Activated T-helper 17 cell treated with anti-CD3 and anti-CD28 coated beads, Interleukin-2, amount 50 U/mL, for 72 hours (primary cell): ENCODE measurements at regions not wholly inside any gene's neighbourhood (a gene's known extent, or its start where the extent isn't known, plus 50 kb on each side); places are given as distances from the start of the nearest gene placed in this dataset.
"Not testable (repeated sequence)": the region's sequence is repeated elsewhere in the genome, so short reads cannot be mapped to it uniquely, and the experiment has no call there.

Experiments used
- ATAC-seq: fragments of 150-1000 bp; cut with Tn5 transposase; replicated peaks from 2 replicates; pipeline ENCODE4 v1.10.0; 2021; ENCODE audit warnings: mild to moderate bottlenecking, moderate library complexity
- H3K27ac Mint-ChIP-seq: one replicate; pipeline ENCODE4 v1.8.0; 2022; ENCODE audit warnings: mixed read lengths
- H3K27me3 Mint-ChIP-seq: one replicate; pipeline ENCODE4 v1.8.0; 2022; ENCODE audit warnings: mixed read lengths
- H3K36me3 Mint-ChIP-seq: one replicate; pipeline ENCODE4 v1.8.0; 2022; ENCODE audit warnings: low read depth, mild to moderate bottlenecking, mixed read lengths
- H3K4me1 Mint-ChIP-seq: one replicate; pipeline ENCODE4 v1.8.0; 2022; ENCODE audit warnings: mixed read lengths
- H3K4me3 Mint-ChIP-seq: one replicate; pipeline ENCODE4 v1.8.0; 2022; ENCODE audit warnings: mild to moderate bottlenecking, mixed read lengths
- H3K9me3 Mint-ChIP-seq: one replicate; pipeline ENCODE4 v1.8.0; 2022; ENCODE audit warnings: mixed read lengths

DNA sequence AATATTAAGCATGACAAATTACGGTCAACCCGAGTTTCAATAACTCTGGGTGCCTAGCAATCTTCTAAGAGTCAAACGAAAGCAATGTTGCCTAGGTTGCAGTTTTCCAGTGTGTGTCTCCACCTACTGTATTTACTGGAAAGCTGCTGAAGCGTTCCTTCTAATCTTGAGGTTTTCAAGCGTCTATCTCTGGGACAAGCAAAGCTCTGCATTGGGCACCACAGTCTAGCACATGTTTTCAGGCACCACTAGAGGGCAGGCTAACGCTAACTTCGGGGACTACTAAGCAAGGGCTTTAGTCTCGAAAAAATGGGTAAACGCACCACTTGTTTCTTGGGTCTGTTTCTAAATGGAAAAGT is 82.7 kb upstream of the KIF2A start:
- Mint-ChIP-seq H3K4me3 (peak overlapping the region; percentile 97), H3K4me1 (peaks cover 22% of the 10 kb centered on the region), H3K27ac (peak overlapping the region; percentile 95)
- H3K9me3 Mint-ChIP-seq, H3K36me3 Mint-ChIP-seq, H3K27me3 Mint-ChIP-seq: not testable (repeated sequence)
- ATAC-seq: peak; percentile 94

DNA sequence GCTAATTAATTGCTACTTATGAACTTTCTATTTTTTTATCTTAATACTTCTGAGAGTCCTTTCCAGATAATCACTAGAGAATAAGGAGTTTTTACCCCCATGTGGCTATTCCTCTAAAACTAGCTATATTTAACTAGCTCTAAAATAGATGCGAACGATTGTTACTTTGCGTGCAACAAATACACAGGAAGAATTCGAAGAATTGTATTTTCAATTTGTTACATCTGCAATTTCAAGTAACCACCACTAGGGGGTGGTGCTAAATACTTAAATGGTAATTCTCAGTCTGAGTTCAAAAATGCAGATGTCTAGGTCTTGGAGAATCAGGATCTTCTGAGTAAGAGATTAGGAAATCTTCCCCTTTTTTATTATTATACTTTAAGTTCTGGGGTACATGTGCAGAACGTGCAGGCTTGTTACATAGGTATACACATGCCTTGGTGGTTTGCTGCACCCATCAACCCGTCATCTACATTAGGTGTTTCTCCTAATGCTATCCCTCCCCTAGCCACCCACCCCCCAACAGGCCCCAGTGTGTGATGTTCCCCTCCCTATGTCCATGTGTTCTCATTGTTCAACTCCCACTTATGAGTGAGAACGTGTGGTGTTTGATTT is 80.9 kb upstream of the KIF2A start:
- not testable (repeated sequence) for H3K9me3 Mint-ChIP-seq, H3K27me3 Mint-ChIP-seq, H3K36me3 Mint-ChIP-seq, ATAC-seq
- H3K4me3 Mint-ChIP-seq: peak overlapping the region; percentile 97
- H3K4me1 Mint-ChIP-seq: peaks cover 24% of the 10 kb centered on the region
- peak overlapping the region; percentile 95 for H3K27ac Mint-ChIP-seq

DNA sequence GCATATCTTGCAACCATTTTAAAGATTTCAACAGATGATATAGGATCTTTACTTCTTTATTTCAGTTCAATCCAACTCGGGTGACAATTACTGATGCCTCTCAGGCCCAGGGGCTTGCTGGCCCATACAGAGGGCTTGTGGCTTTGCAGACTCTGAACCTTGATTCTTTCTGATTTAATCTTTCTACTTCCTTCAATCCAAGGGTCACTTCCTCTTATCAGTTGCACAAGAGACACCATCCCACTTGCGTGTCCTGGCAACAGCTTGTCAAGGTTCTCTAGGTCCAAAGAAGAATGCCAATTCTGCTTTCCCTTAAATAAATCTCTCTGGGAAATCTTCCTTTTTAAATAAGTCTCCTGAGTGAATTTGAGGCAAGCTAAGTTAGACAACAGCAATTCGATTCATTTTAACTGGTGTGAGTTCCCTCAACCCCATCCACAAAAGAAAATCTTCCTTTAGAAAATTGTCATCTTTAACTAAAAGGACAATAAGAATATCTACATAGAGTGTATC is 75.1 kb upstream of the KIF2A start:
- Mint-ChIP-seq H3K4me1 (peaks cover 10% of the 10 kb centered on the region), H3K27ac (peak overlapping the region; percentile 11)
- H3K36me3 Mint-ChIP-seq, H3K9me3 Mint-ChIP-seq, ATAC-seq, H3K27me3 Mint-ChIP-seq, H3K4me3 Mint-ChIP-seq: not testable (repeated sequence)

DNA sequence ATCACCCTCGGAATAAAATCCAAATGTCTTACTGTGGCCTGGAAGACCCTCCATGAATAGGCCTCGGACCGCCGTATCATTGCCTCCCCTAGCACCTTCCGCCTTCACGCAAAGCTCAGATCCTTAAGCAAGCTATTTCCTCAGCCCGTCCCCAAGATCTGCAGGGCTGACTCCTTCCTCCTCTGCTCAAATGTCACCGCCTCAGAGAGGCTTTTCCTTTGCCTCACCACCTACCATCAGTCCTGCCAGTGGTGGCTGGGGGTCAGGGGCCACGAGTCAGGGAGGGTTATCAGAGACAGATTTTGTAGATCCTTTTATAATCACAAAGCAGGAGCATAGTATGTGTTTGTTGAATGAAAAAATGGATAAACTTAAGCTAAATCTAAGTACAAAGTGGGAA is 74.4 kb upstream of the KIF2A start:
- Mint-ChIP-seq H3K9me3 (no peaks in the 10 kb centered on the region), H3K4me1 (peaks cover 10% of the 10 kb centered on the region), H3K4me3 (no peak overlapping the region), H3K27ac (peak overlapping the region; percentile 11), H3K27me3 (no peaks in the 10 kb centered on the region), H3K36me3 (no peaks in the 10 kb centered on the region)
- ATAC-seq: no peak

DNA sequence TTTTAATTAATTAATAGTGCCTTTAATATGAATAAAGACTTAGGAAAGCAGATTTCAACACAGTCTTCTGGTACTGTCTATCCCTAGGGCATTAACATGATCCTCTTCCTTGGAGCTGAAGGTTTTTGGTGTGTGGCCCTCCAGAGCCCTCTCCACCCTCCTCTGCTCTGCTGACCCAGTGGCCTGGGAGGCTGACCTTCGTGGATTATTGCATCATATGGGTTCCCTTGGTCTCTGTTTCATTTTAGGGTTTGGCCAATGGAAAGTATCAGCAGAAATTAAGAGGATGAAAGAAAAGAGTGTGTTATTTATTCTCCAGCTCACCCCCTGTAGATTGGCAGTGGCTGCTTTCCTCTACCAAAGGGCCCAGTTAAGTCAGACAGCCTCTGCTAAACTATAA is 73.8 kb upstream of the KIF2A start:
- peak overlapping the region; percentile 11 for H3K27ac Mint-ChIP-seq

DNA sequence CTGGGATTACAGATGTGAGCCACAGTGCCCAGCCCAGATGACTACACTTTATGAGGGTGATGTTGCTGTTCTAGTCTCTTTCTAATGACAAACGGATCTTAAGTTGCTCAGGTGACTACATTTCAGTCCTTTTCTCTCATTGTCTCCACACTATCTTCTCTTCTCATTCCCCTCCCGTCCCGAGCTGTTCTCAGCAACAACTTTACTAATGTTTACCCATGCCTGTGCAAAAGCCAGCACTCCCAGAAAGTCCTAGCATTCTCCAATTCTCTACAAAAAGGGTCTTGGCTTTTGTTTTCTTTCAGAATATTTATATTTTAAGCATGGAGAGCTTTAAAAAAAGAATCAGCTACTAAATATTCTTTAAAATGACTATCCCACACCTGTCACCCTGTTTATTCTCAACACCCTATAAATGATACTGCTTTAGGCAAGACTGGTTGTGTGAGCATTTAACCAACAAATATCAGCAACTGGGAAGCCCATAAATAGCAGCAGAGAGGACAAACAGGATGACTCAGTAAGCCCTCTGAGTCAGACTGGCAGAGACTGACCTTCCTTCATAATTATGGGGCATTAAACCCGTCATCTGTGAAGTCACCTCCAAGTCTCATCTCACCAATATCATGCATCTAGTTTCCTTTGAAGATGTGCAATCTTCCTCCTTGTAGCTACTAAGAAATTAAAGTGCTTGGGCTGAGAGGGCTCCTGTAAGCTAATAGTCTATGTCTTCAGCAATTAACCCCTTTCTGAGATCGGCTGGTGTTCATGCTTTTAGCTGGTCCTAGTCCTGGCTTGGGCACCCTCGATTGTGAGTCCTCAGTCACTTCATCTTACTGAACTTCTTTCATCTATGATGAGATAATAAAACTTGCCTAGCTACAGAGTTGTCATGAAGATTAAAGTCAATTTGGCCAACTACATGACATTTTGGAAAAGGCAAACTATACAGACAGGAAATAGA is 72.6 kb upstream of the KIF2A start:
- H3K4me1 Mint-ChIP-seq, H3K27me3 Mint-ChIP-seq, H3K9me3 Mint-ChIP-seq, H3K36me3 Mint-ChIP-seq: not testable (repeated sequence)
- Mint-ChIP-seq H3K27ac (peak overlapping the region; percentile 89), H3K4me3 (peak overlapping the region; percentile 62)
- peak; percentile 69 for ATAC-seq

More for the DNA sequence above, 73.8 kb upstream of the KIF2A start:
- ATAC-seq, H3K9me3 Mint-ChIP-seq, H3K4me3 Mint-ChIP-seq, H3K27me3 Mint-ChIP-seq, H3K36me3 Mint-ChIP-seq: not testable (repeated sequence)
- H3K4me1 Mint-ChIP-seq: peaks cover 10% of the 10 kb centered on the region

DNA sequence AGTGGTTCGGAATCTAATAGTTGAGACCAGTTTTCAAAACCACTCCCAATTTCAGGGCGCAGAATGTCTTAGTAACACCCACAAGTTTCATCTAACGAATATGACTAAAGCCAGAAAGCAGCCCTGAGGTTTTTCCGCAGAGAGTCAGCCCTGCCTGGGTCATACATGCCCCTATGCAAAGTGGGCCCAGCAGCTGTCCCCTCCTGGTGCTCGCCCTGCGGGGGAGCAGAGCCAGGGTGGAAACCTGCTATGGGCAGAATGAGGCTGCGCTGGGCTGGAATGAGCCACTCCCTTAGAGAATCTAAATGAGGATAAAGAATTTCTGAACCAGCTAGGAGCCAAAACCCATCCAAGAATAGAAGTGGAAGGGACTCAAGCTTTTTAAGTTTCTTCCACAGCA is 69.4 kb upstream of the KIF2A start:
- H3K27ac Mint-ChIP-seq: peak overlapping the region; percentile 73
- peaks cover 11% of the 10 kb centered on the region for H3K4me1 Mint-ChIP-seq
- H3K9me3 Mint-ChIP-seq, H3K27me3 Mint-ChIP-seq, H3K36me3 Mint-ChIP-seq: not testable (repeated sequence)
- ATAC-seq: peak; percentile 90
- H3K4me3 Mint-ChIP-seq: peak overlapping the region; percentile 57

DNA sequence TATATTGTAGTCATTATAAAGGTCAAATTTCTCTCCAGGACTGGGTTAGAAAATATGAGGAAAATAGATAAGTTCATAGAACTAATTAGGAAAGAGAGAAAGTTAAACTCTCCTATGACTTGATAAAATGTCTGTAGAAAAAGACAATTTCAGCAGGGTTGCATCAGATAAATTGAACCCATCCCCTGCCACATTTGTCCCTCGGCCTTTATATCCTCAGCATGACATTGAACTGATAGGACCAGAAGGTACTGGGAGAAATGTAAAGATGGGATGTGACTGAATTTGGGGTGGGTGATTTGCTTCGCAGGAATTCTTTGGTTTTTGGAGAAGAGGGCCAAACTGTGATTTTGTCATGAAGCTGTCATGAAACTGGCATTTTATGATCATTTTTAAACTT is 68.1 kb upstream of the KIF2A start:
- not testable (repeated sequence) for H3K27ac Mint-ChIP-seq, ATAC-seq, H3K4me1 Mint-ChIP-seq

DNA sequence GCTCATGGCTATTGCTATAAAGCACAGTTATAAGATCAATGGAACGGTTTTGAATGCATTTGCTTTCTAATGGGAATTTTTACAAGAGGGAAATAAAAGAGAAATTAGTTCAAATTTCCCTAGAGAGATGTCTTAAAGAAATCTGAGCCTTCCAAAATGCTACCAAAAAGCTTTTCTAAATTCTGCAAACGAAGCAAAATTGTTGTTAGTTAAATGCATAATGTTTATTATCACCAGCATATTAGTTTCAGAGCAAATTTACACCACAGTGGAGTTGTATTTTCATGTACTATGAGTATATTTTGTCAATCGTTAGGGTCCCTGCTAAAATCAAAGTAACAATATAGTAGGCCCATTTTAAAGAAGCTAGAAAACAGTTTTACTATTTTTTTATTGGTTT is 67.4 kb upstream of the KIF2A start:
- not testable (repeated sequence) for H3K4me1 Mint-ChIP-seq, H3K27ac Mint-ChIP-seq, H3K4me3 Mint-ChIP-seq, H3K9me3 Mint-ChIP-seq, H3K27me3 Mint-ChIP-seq, H3K36me3 Mint-ChIP-seq, ATAC-seq

More for the DNA sequence above, 68.1 kb upstream of the KIF2A start:
- not testable (repeated sequence) for H3K36me3 Mint-ChIP-seq, H3K4me3 Mint-ChIP-seq, H3K9me3 Mint-ChIP-seq, H3K27me3 Mint-ChIP-seq

DNA sequence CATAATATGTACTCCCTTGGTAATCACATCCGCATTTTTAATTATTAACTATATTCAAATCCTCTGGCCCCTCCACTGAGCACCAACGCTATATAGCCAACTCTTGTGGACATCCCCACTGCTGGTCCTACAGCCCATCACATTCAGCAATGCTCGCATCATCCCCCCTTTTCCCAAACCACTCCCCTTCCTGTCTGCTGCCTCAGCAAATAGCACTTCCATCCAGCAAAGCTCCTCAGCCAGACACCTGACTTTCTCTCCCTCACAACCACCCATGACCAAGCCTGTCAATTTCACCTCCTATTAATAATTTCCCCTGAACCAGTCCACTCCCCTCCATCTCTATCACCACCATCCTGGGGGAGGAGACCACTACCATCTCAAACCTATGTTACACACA is 65.5 kb upstream of the KIF2A start:
- H3K9me3 Mint-ChIP-seq, H3K27ac Mint-ChIP-seq, H3K36me3 Mint-ChIP-seq, H3K27me3 Mint-ChIP-seq, ATAC-seq, H3K4me3 Mint-ChIP-seq: not testable (repeated sequence)
- H3K4me1 Mint-ChIP-seq: peaks cover 11% of the 10 kb centered on the region

DNA sequence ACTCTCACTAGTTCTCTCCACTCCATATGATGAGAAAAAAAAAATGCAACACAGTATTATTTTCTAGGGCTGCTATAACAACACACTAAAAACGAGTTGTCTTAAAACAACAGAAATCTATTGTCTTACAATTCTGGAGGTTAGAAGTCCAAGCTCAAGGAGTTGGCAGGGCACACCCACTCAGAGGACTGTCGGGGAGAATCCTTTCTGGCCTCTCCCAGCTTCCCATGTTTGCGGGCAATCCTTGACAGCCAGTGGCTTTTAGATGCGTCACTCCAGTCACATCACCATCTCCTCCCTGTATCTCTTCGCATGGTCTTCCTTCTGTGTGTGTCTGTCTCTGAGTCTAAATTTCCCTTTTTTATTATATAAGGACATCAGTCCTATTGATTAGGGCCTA is 64.0 kb upstream of the KIF2A start:
- peaks cover 12% of the 10 kb centered on the region for H3K4me1 Mint-ChIP-seq
- not testable (repeated sequence) for H3K4me3 Mint-ChIP-seq, H3K9me3 Mint-ChIP-seq, H3K27me3 Mint-ChIP-seq, H3K27ac Mint-ChIP-seq, ATAC-seq, H3K36me3 Mint-ChIP-seq

DNA sequence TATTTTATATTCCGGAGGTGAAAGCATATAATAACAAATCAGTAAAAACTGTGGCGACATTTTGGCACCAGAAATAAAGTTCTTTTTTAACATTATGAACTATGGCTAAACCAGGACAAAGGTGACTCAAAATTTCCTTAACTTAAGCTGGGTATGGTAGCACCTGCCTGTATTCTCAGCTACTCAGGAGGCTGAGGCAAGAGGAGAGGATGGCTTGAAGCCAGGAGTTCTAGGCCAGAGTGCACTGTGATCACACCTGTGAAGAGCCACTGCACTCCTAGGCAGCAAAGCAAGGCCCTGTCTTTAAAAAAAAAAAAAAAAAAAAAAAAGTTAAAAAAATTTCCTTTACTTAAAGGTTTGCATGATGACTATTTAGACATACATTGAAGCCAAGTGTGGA is 63.0 kb upstream of the KIF2A start:
- ATAC-seq, H3K9me3 Mint-ChIP-seq, H3K27ac Mint-ChIP-seq, H3K4me3 Mint-ChIP-seq, H3K27me3 Mint-ChIP-seq, H3K36me3 Mint-ChIP-seq: not testable (repeated sequence)
- peaks cover 13% of the 10 kb centered on the region for H3K4me1 Mint-ChIP-seq

DNA sequence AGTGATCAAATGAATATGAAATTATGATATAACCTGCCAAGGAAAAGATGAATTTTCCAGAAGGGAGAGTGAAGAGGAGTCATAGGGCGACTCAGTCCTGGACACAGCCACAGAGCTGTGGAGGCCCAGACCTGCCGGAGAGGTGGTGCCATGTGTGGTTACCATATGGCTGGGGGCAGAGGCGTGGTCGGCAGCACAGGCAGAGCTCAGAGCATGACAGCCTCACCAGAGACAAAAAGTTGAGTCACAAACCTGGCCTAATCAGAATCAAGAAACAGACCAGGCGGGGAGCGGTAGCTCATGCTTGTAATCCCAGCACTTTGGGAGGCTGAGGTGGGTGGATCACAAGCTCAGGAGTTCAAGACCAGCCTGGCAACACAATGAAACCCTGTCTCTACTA is 57.8 kb upstream of the KIF2A start:
- peaks cover 27% of the 10 kb centered on the region for H3K4me1 Mint-ChIP-seq
- ATAC-seq: peak; percentile 84
- peak overlapping the region; percentile 23 for H3K4me3 Mint-ChIP-seq
- H3K9me3 Mint-ChIP-seq, H3K27me3 Mint-ChIP-seq, H3K36me3 Mint-ChIP-seq: not testable (repeated sequence)
- peak overlapping the region; percentile 37 for H3K27ac Mint-ChIP-seq

DNA sequence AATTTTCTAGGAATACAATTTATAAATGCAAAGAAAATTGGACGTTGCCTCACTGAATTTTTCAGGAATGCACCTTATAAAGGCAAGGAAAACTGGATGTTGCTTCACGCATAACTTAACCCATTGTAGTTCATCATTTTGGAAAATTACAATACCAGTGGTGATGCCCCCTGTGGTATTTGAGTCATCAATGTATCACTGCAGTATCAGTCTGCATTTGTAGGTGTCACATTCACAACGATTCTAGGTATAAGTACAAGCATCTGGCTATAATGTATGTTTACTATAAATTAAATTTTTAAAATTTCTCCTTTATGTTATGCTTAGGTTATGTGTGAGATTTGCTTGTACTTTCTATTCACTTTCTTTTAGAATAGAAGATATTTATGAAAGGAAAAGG is 55.9 kb upstream of the KIF2A start:
- peak overlapping the region; percentile 67 for H3K27ac Mint-ChIP-seq
- not testable (repeated sequence) for H3K36me3 Mint-ChIP-seq

DNA sequence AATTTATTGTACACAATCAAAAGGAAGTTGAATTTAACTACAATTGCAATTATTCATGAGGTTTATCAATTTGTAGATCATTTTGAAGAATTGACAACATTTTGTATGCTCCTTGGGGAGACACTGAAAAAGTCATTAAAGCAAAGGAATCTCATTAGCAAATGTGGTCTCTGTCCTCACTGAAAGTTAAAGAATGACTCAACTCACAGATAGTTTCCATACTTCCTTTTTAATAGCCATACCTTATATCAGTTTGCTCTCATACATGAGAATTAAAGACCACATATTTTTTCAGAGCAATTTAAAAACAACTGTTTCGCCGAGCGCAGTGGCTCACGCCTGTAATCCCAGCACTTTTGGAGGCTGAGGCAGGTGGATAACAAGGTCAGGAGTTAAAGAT is 55.1 kb upstream of the KIF2A start:
- not testable (repeated sequence) for H3K27me3 Mint-ChIP-seq, ATAC-seq, H3K36me3 Mint-ChIP-seq
- H3K9me3 Mint-ChIP-seq: peaks cover 20% of the 10 kb centered on the region
- peaks cover 35% of the 10 kb centered on the region for H3K4me1 Mint-ChIP-seq
- H3K4me3 Mint-ChIP-seq: peak overlapping the region; percentile 52
- peak overlapping the region; percentile 67 for H3K27ac Mint-ChIP-seq

More for the DNA sequence above, 55.9 kb upstream of the KIF2A start:
- H3K27me3 Mint-ChIP-seq: not testable (repeated sequence)
- peak; percentile 78 for ATAC-seq
- H3K4me1 Mint-ChIP-seq: peaks cover 35% of the 10 kb centered on the region
- peak overlapping the region; percentile 52 for H3K4me3 Mint-ChIP-seq
- H3K9me3 Mint-ChIP-seq: peaks cover 20% of the 10 kb centered on the region
